ENCODE measurements at regions not wholly inside any gene's neighbourhood (a gene's known extent, or its start where the extent isn't known, plus 50 kb on each side); places are given as distances from the start of the nearest gene placed in this dataset.

GRCh38 chr11:13103962-13104554 lies 94.9 kb downstream of the RASSF10 start:
- no peak overlapping the region for H3K4me3 ChIP-seq (ENCODE audit: low read depth, low read length)
- DNase-seq (ENCODE audit: low read depth), result no peak

- no peak overlapping the region for H3K4me3 ChIP-seq (ENCODE audit: low read depth, low read length)
- no peak for DNase-seq (ENCODE audit: low read depth)
Measured at GRCh38 chr11:13104619-13105236, 95.6 kb downstream of the RASSF10 start.

GRCh38 chr11:13105237-13105844 lies 96.2 kb downstream of the RASSF10 start:
- DNase-seq (ENCODE audit: low read depth), result no peak
- no peak overlapping the region for H3K4me3 ChIP-seq (ENCODE audit: low read depth, low read length)

- no peak for DNase-seq (ENCODE audit: low read depth)
- no peak overlapping the region for H3K4me3 ChIP-seq (ENCODE audit: low read depth, low read length)
Measured at GRCh38 chr11:13107544-13108044, 98.5 kb downstream of the RASSF10 start.

GRCh38 chr11:13108416-13108815 lies 99.3 kb downstream of the RASSF10 start:
- H3K4me3 ChIP-seq (ENCODE audit: low read depth, low read length), result no peak overlapping the region
- no peak for DNase-seq (ENCODE audit: low read depth)

GRCh38 chr11:13109616-13110015 lies 100.5 kb downstream of the RASSF10 start:
- DNase-seq (ENCODE audit: low read depth), result no peak

GRCh38 chr11:13110145-13110544 lies 101.0 kb downstream of the RASSF10 start:
- no peak overlapping the region for H3K4me3 ChIP-seq (ENCODE audit: low read depth, low read length)
- no peak for DNase-seq (ENCODE audit: low read depth)

More at GRCh38 chr11:13109616-13110015, 100.5 kb downstream of the RASSF10 start:
- no peak overlapping the region for H3K4me3 ChIP-seq (ENCODE audit: low read depth, low read length)

GRCh38 chr11:13110929-13111812 lies 102.1 kb downstream of the RASSF10 start:
- DNase-seq (ENCODE audit: low read depth), result no peak
- H3K4me3 ChIP-seq (ENCODE audit: low read depth, low read length), result no peak overlapping the region

- H3K4me3 ChIP-seq (ENCODE audit: low read depth, low read length), result no peak overlapping the region
- no peak for DNase-seq (ENCODE audit: low read depth)
Measured at GRCh38 chr11:13111813-13112130, 102.7 kb downstream of the RASSF10 start.

GRCh38 chr11:13114566-13115379 lies 105.7 kb downstream of the RASSF10 start:
- no peak for DNase-seq (ENCODE audit: low read depth)

GRCh38 chr11:13115380-13115675 lies 106.2 kb downstream of the RASSF10 start:
- H3K4me3 ChIP-seq (ENCODE audit: low read depth, low read length), result no peak overlapping the region
- no peak for DNase-seq (ENCODE audit: low read depth)

More at GRCh38 chr11:13114566-13115379, 105.7 kb downstream of the RASSF10 start:
- H3K4me3 ChIP-seq (ENCODE audit: low read depth, low read length), result no peak overlapping the region

GRCh38 chr11:13116491-13116890 lies 107.4 kb downstream of the RASSF10 start:
- no peak for DNase-seq (ENCODE audit: low read depth)
- H3K4me3 ChIP-seq (ENCODE audit: low read depth, low read length), result no peak overlapping the region

- DNase-seq (ENCODE audit: low read depth), result no peak
- H3K4me3 ChIP-seq (ENCODE audit: low read depth, low read length), result no peak overlapping the region
Measured at GRCh38 chr11:13117344-13117743, 108.2 kb downstream of the RASSF10 start.

- DNase-seq (ENCODE audit: low read depth), result peak; percentile 96
- H3K4me3 ChIP-seq (ENCODE audit: low read depth, low read length), result no peak overlapping the region
Measured at GRCh38 chr11:13118194-13118593, 109.1 kb downstream of the RASSF10 start.

GRCh38 chr11:13118650-13119049 lies 109.5 kb downstream of the RASSF10 start:
- DNase-seq (ENCODE audit: low read depth), result no peak
- no peak overlapping the region for H3K4me3 ChIP-seq (ENCODE audit: low read depth, low read length)

GRCh38 chr11:13119361-13119760 lies 110.2 kb downstream of the RASSF10 start:
- no peak for DNase-seq (ENCODE audit: low read depth)
- H3K4me3 ChIP-seq (ENCODE audit: low read depth, low read length), result no peak overlapping the region

GRCh38 chr11:13119941-13120520 lies 110.9 kb downstream of the RASSF10 start:
- no peak overlapping the region for H3K4me3 ChIP-seq (ENCODE audit: low read depth, low read length)
- DNase-seq (ENCODE audit: low read depth), result no peak

- H3K4me3 ChIP-seq (ENCODE audit: low read depth, low read length), result no peak overlapping the region
- peak; percentile 41 for DNase-seq (ENCODE audit: low read depth)
Measured at GRCh38 chr11:13120691-13121090, 111.6 kb downstream of the RASSF10 start.

GRCh38 chr11:13126430-13126829 lies 117.3 kb downstream of the RASSF10 start:
- H3K4me3 ChIP-seq (ENCODE audit: low read depth, low read length), result no peak overlapping the region
- peak; percentile 69 for DNase-seq (ENCODE audit: low read depth)
